Endothelial cell of umbilical vein (primary cell): ENCODE measurements at regions not wholly inside any gene's neighbourhood (a gene's known extent, or its start where the extent isn't known, plus 50 kb on each side); places are given as distances from the start of the nearest gene placed in this dataset.

Experiments used
- BruUV-seq: library from RNA; stranded (reverse); fragments of 400-500 nt; replicated peaks from 2 replicates; lab custom pipeline; 2021; lab: Mats Ljungman, UMichigan
- CTCF ChIA-PET: fragments of 300-600, 350-600 bp; sonication (Branson Sonifier 250); formaldehyde crosslinking; loops from one replicate; lab custom pipeline; 2021; ENCODE audit warnings: antibody characterized with exemption, inconsistent platforms; lab: Charles Lee
- POLR2A ChIA-PET: fragments of 300-600, 350-600 bp; sonication (Branson Sonifier 250); formaldehyde crosslinking; loops from one replicate; lab custom pipeline; 2021; ENCODE audit warnings: antibody characterized with exemption, inconsistent platforms; lab: Charles Lee
- DNase-seq: peaks from one replicate; pipeline ENCODE4 v3.0.0-alpha.2; 2011; ENCODE audit warnings: low read depth, low spot score
- FAIRE-seq: peaks from 2 replicates; lab custom pipeline; 2011; peaks lifted over from hg19 to GRCh38; lab: Jason Lieb, UNC
- H2AFZ ChIP-seq: 2 replicates; pipeline ENCODE4 v1.6.0; 2012; ENCODE audit warnings: low read depth, low read length, control low read depth, inconsistent platforms
- H3K27ac ChIP-seq: 2 replicates; pipeline ENCODE4 v1.5.1; 2011; ENCODE audit warnings: low read depth, mild to moderate bottlenecking, control low read depth, low read length, moderate library complexity; ENCODE audit not compliant: insufficient read depth
- H3K27me3 ChIP-seq, 2 experiments: 2 replicates each; pipeline versions ENCODE4 v1.6.0 to v1.6.1; 2011; ENCODE audit warnings: low read length in 2 of 2, mixed read lengths in 1 of 2; ENCODE audit not compliant: control insufficient read depth in 2 of 2, insufficient read depth in 2 of 2
- H3K36me3 ChIP-seq, 2 experiments: 2 replicates in 1 of 2; 3 replicates in 1 of 2; pipeline ENCODE4 v1.5.1; 2011; ENCODE audit warnings: low read length in 2 of 2, mild to moderate bottlenecking in 1 of 2, moderate library complexity in 1 of 2; ENCODE audit not compliant: control insufficient read depth in 2 of 2, insufficient read depth in 2 of 2; ENCODE audit errors: extremely low read depth in 1 of 2
- H3K4me1 ChIP-seq: 3 replicates; pipeline ENCODE4 v1.5.1; 2011; ENCODE audit warnings: mild to moderate bottlenecking, low read length; ENCODE audit not compliant: control insufficient read depth, insufficient read depth; ENCODE audit errors: extremely low read depth
- H3K4me2 ChIP-seq: 2 replicates; pipeline ENCODE4 v1.6.1; 2011; ENCODE audit warnings: low read length, control low read depth, mixed read lengths; ENCODE audit not compliant: insufficient read depth
- H3K4me3 ChIP-seq, 3 experiments: fragments of 200-600 bp in 1 of 3; sonication (generic), shearing (Covaris generic) in 1 of 3; replicated peaks in 1 of 3; 2 replicates each; pipeline ENCODE4 v1.5.1; 2011 to 2016; ENCODE audit warnings: control low read depth in 3 of 3, low read length in 3 of 3, mild to moderate bottlenecking in 2 of 3, inconsistent platforms in 1 of 3, low read depth in 1 of 3, moderate library complexity in 1 of 3; ENCODE audit not compliant: insufficient read depth in 1 of 3
- H3K79me2 ChIP-seq: 2 replicates; pipeline ENCODE4 v1.6.0; 2012; ENCODE audit warnings: low read length, inconsistent platforms; ENCODE audit not compliant: control insufficient read depth, insufficient read depth
- H3K9ac ChIP-seq: replicated peaks from 2 replicates; pipeline ENCODE3; 2011; ENCODE audit warnings: low read length, control low read depth; ENCODE audit not compliant: insufficient read depth; ENCODE audit errors: extremely low read depth
- H3K9me1 ChIP-seq: replicated peaks from 3 replicates; pipeline ENCODE4 v1.6.0; 2011; ENCODE audit warnings: mild to moderate bottlenecking, low read length; ENCODE audit not compliant: control insufficient read depth, insufficient read depth; ENCODE audit errors: extremely low read depth
- H3K9me3 ChIP-seq: replicated peaks from 2 replicates; pipeline ENCODE4 v1.5.1; 2012; ENCODE audit warnings: low read length, inconsistent platforms; ENCODE audit not compliant: control insufficient read depth, insufficient read depth
- H4K20me1 ChIP-seq: replicated peaks from 2 replicates; pipeline ENCODE3; 2011; ENCODE audit warnings: mild to moderate bottlenecking, low read length; ENCODE audit not compliant: control insufficient read depth, insufficient read depth; ENCODE audit errors: extremely low read depth
- EZH2 ChIP-seq: IDR thresholded peaks from 2 replicates; pipeline ENCODE4 v1.6.1; 2012; ENCODE audit warnings: borderline replicate concordance, low read depth, mild to moderate bottlenecking, moderate library complexity, low read length, inconsistent platforms; ENCODE audit not compliant: severe bottlenecking
- FOS ChIP-seq: IDR thresholded peaks from 2 replicates; pipeline ENCODE4 v1.6.1; 2011; ENCODE audit warnings: mild to moderate bottlenecking, low read length, moderate library complexity, borderline replicate concordance; ENCODE audit not compliant: insufficient read depth
- GATA2 ChIP-seq: IDR thresholded peaks from 2 replicates; pipeline ENCODE4 v1.7.0; 2011; ENCODE audit warnings: low read depth, mild to moderate bottlenecking, moderate library complexity, mixed read lengths, low read length; ENCODE audit not compliant: insufficient read length, insufficient read depth
- JUN ChIP-seq: IDR thresholded peaks from 2 replicates; pipeline ENCODE4 v1.6.1; 2011; ENCODE audit warnings: borderline replicate concordance, low read depth; ENCODE audit not compliant: insufficient read length, insufficient read depth
- MYC ChIP-seq: IDR thresholded peaks from one replicate; pipeline ENCODE4 v1.6.1; 2011; ENCODE audit warnings: mild to moderate bottlenecking, low read depth, low read length
- POLR2A ChIP-seq: IDR thresholded peaks from 2 replicates; pipeline ENCODE4 v1.6.1; 2012; ENCODE audit warnings: low read depth, mild to moderate bottlenecking, control low read depth, low read length
- POLR2AphosphoS5 ChIP-seq: IDR thresholded peaks from 2 replicates; pipeline ENCODE4 v1.6.1; 2012; ENCODE audit warnings: low read depth, mild to moderate bottlenecking, control low read depth, low read length, moderate library complexity; ENCODE audit not compliant: insufficient read depth
- dilution Hi-C: fragments of 300-500 bp; cut with MboI; formaldehyde crosslinking; loops from one replicate; pipeline ENCODE4 v1.15.0; 2019; ENCODE audit warnings: low sequenced_read_pairs; ENCODE audit not compliant: extremely low pct_ligation_motif_present
- intact Hi-C: fragments of 100-400 bp; cut with micrococcal nuclease; formaldehyde crosslinking; loops from one replicate; pipeline ENCODE4 v1.10.0; 2022
- TF ChIP-seq, protein P1 (sequence below): IDR thresholded peaks from 2 replicates; pipeline ENCODE4 v1.6.1; 2011; ENCODE audit not compliant: insufficient read depth, insufficient read length
- TF ChIP-seq, protein P2 (sequence below), 2 donors: IDR thresholded peaks; 1 replicate in 1 of 2; 2 replicates in 1 of 2; pipeline ENCODE4 v1.5.1; 2011; ENCODE audit warnings: low read length in 2 of 2, mild to moderate bottlenecking in 2 of 2, moderate library complexity in 2 of 2, control low read depth in 1 of 2, inconsistent platforms in 1 of 2, low read depth in 1 of 2; ENCODE audit not compliant: insufficient read depth in 1 of 2; ENCODE audit errors: extremely low read depth in 1 of 2

- Histone ChIP-seq H3K79me2 (no peaks in the 10 kb centered on the region), H3K27me3 (no peaks in the 10 kb centered on the region), H3K27ac (no peak overlapping the region), H3K4me1 (no peaks in the 10 kb centered on the region), H4K20me1 (no peaks in the 10 kb centered on the region), H3K9ac (no peak overlapping the region), H3K4me2 (no peak overlapping the region), H3K4me3 (no peak overlapping the region), H3K9me3 (no peaks in the 10 kb centered on the region), H2AFZ (no peak overlapping the region), H3K36me3 (no peaks in the 10 kb centered on the region), H3K9me1 (no peaks in the 10 kb centered on the region)
- no TSS peak for BruUV-seq
- POLR2A ChIA-PET: no interaction called here
- intact Hi-C loops: no loop called here
- dilution Hi-C loops: no loop called here
- CTCF ChIA-PET: no interaction called here
- no peak for FAIRE-seq
- no peak for TF ChIP-seq POLR2AphosphoS5
- TF ChIP-seq FOS: no peak
- TF ChIP-seq, protein P1, sequence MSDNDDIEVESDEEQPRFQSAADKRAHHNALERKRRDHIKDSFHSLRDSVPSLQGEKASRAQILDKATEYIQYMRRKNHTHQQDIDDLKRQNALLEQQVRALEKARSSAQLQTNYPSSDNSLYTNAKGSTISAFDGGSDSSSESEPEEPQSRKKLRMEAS: no peak
- TF ChIP-seq EZH2: no peak
- TF ChIP-seq, protein P2, sequence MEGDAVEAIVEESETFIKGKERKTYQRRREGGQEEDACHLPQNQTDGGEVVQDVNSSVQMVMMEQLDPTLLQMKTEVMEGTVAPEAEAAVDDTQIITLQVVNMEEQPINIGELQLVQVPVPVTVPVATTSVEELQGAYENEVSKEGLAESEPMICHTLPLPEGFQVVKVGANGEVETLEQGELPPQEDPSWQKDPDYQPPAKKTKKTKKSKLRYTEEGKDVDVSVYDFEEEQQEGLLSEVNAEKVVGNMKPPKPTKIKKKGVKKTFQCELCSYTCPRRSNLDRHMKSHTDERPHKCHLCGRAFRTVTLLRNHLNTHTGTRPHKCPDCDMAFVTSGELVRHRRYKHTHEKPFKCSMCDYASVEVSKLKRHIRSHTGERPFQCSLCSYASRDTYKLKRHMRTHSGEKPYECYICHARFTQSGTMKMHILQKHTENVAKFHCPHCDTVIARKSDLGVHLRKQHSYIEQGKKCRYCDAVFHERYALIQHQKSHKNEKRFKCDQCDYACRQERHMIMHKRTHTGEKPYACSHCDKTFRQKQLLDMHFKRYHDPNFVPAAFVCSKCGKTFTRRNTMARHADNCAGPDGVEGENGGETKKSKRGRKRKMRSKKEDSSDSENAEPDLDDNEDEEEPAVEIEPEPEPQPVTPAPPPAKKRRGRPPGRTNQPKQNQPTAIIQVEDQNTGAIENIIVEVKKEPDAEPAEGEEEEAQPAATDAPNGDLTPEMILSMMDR (IDR thresholded peaks at IDR 0.05; ENCODE audit: extremely low read depth in 1 of 2, insufficient read depth in 1 of 2, low read depth in 1 of 2, low read length in 2 of 2): no peak
- no peak for TF ChIP-seq JUN
- no peak for TF ChIP-seq MYC
- no peak for TF ChIP-seq GATA2
- TF ChIP-seq POLR2A: no peak
- no peak for DNase-seq
These were observed 101.9 kb upstream of the HGF start for GRCh38 chr7:81871606-81872265.
